Gastroesophageal sphincter (tissue), 3 donors: ENCODE measurements at regions not wholly inside any gene's neighbourhood (a gene's known extent, or its start where the extent isn't known, plus 50 kb on each side); places are given as distances from the start of the nearest gene placed in this dataset.

Source experiments
- EP300 ChIP-seq: sonication (generic); formaldehyde crosslinking; IDR thresholded peaks from one replicate; pipeline ENCODE4 v1.6.1; 2017; ENCODE audit warnings: antibody characterized with exemption, mild to moderate bottlenecking
- POLR2A ChIP-seq, 2 donors: fragments of 450-650 bp; IDR thresholded peaks; one replicate each; pipeline ENCODE4 v1.6.1; 2017; ENCODE audit warnings: antibody characterized with exemption in 2 of 2, mild to moderate bottlenecking in 2 of 2, moderate library complexity in 1 of 2
- POLR2AphosphoS5 ChIP-seq: sonication (generic); formaldehyde crosslinking; IDR thresholded peaks from one replicate; pipeline ENCODE4 v1.6.1; 2017; ENCODE audit warnings: antibody characterized with exemption
- TF ChIP-seq, protein P1 (sequence below), 4 experiments: fragments of 200-600 bp in 2 of 4; fragments of 450-650 bp in 2 of 4; sonication (generic) in 1 of 4; IDR thresholded peaks; one replicate each; pipeline ENCODE4 v1.5.1; 2017 to 2019; ENCODE audit warnings: antibody characterized with exemption in 4 of 4, mild to moderate bottlenecking in 2 of 4, moderate library complexity in 2 of 4

DNA sequence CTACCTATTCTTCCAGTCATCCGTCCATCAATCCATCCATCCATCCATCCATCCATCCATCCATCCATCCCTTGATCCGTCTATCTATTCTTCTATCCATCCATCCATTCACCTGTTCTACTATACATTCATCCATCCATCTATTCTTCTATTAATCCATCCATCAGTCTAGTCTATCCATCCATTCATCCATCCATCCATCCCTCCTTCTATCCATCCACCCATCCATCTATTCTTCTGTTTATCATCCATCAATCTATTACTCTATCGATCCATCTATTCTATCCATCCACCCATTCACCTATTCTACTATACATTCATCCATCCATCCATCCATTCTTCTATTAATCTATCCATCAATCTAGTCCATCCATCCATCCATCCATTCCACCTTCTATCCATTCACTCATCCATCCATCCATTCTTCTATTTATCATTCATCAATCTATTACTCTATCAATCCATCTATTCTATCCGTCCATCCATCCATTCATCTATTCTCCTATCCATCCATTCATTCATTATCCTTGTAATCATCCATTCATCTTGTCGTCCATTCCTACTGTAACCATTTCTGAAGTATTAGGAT, 110.4 kb upstream of the ZNF516 start:
- TF ChIP-seq EP300 (no peak), POLR2AphosphoS5 (no peak), POLR2A (IDR thresholded peaks at IDR 0.05) (no peak)
- TF ChIP-seq, protein P1, sequence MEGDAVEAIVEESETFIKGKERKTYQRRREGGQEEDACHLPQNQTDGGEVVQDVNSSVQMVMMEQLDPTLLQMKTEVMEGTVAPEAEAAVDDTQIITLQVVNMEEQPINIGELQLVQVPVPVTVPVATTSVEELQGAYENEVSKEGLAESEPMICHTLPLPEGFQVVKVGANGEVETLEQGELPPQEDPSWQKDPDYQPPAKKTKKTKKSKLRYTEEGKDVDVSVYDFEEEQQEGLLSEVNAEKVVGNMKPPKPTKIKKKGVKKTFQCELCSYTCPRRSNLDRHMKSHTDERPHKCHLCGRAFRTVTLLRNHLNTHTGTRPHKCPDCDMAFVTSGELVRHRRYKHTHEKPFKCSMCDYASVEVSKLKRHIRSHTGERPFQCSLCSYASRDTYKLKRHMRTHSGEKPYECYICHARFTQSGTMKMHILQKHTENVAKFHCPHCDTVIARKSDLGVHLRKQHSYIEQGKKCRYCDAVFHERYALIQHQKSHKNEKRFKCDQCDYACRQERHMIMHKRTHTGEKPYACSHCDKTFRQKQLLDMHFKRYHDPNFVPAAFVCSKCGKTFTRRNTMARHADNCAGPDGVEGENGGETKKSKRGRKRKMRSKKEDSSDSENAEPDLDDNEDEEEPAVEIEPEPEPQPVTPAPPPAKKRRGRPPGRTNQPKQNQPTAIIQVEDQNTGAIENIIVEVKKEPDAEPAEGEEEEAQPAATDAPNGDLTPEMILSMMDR (IDR thresholded peaks at IDR 0.05): no peak
